ENCODE measurements at regions not wholly inside any gene's neighbourhood (a gene's known extent, or its start where the extent isn't known, plus 50 kb on each side); places are given as distances from the start of the nearest gene placed in this dataset.
A peak's percentile ranks its signal among the peaks of the same experiment; 100 is the strongest.

DNA sequence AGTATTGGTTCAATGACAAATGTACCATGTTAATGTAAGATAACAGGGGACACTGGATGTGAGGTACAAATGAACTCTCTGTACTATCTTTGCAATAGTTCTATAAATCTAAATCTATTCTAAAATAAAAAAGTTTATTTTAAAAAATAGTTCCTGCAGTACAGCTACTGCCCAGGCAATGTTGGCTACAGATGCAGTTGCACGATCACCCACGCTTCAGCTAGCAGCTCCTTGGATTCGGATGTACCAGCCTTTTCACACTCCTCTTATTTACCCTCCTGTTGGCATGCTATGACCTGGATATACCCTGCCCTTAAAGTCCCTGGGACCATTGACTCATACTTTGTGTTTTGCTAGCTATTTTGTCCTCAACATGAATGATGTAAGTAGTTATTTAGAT, 185.4 kb upstream of the SMARCA2 start:
- intact Hi-C loops (cut with micrococcal nuclease) = no loop called here
- POLR2A ChIA-PET (ENCODE audit: unreplicated experiment) = no interaction called here
- Histone ChIP-seq H3K27me3 (ENCODE audit: low read length) (no peaks in the 10 kb centered on the region), H3K4me1 (ENCODE audit: insufficient read depth, low read length) (no peaks in the 10 kb centered on the region), H4K20me1 (ENCODE audit: low read length) (no peaks in the 10 kb centered on the region), H3K27ac (ENCODE audit: low read length) (no peak overlapping the region), H3K9me2 (replicated peaks; ENCODE audit: low read length) (no peaks in the 10 kb centered on the region), H3K4me2 (ENCODE audit: low read length) (no peak overlapping the region), H3K4me3 (ENCODE audit: low read length) (no peak overlapping the region), H2AFZ (ENCODE audit: low read length) (no peak overlapping the region), H3F3A (ENCODE audit: low read length, unreplicated experiment) (no peaks in the 10 kb centered on the region), H3K36me3 (ENCODE audit: low read depth, low read length) (no peaks in the 10 kb centered on the region), H3K79me2 (ENCODE audit: low read length) (no peaks in the 10 kb centered on the region), H3K9me3 (ENCODE audit: low read length) (no peaks in the 10 kb centered on the region), H3K9ac (ENCODE audit: low read length) (no peak overlapping the region)
- ATAC-seq = no peak
- TF ChIP-seq CTCF (conservative IDR thresholded peaks at IDR 0.05; ENCODE audit: low read depth, low read length) (no peak), EZH2phosphoT487 (IDR thresholded peaks at IDR 0.05; ENCODE audit: borderline replicate concordance, low read length) (no peak), EZH2 (IDR thresholded peaks at IDR 0.05; ENCODE audit: low read length, unreplicated experiment) (no peak)
- CTCF ChIA-PET = no interaction called here
- BruUV-seq (replicated peaks) = no TSS peak
- DNase-seq = no peak

- no peaks in the 10 kb centered on the region for H3K9me2 ChIP-seq (replicated peaks; ENCODE audit: low read length)
- H3K27me3 ChIP-seq (ENCODE audit: low read length) = no peaks in the 10 kb centered on the region
- no peaks in the 10 kb centered on the region for H3K36me3 ChIP-seq (ENCODE audit: low read depth, low read length)
- H3K9ac ChIP-seq (ENCODE audit: low read length) = no peak overlapping the region
- POLR2A ChIA-PET (ENCODE audit: unreplicated experiment) = no interaction called here
- no TSS peak for BruUV-seq (replicated peaks)
- H3F3A ChIP-seq (ENCODE audit: low read length, unreplicated experiment) = no peaks in the 10 kb centered on the region
- CTCF ChIA-PET = no interaction called here
- H3K79me2 ChIP-seq (ENCODE audit: low read length) = no peaks in the 10 kb centered on the region
- H3K9me3 ChIP-seq (ENCODE audit: low read length) = no peaks in the 10 kb centered on the region
- no peaks in the 10 kb centered on the region for H4K20me1 ChIP-seq (ENCODE audit: low read length)
- H3K4me2 ChIP-seq (ENCODE audit: low read length) = no peak overlapping the region
- no peak overlapping the region for H3K27ac ChIP-seq (ENCODE audit: low read length)
- no peaks in the 10 kb centered on the region for H3K4me1 ChIP-seq (ENCODE audit: insufficient read depth, low read length)
- no peak overlapping the region for H3K4me3 ChIP-seq (ENCODE audit: low read length)
- DNase-seq (no peak), ATAC-seq (no peak)
- no peak overlapping the region for H2AFZ ChIP-seq (ENCODE audit: low read length)
- intact Hi-C loops (cut with micrococcal nuclease) = no loop called here
- no peak for TF ChIP-seq EZH2 (IDR thresholded peaks at IDR 0.05; ENCODE audit: low read length, unreplicated experiment)
- no peak for TF ChIP-seq EZH2phosphoT487 (IDR thresholded peaks at IDR 0.05; ENCODE audit: borderline replicate concordance, low read length)
- no peak for TF ChIP-seq CTCF (conservative IDR thresholded peaks at IDR 0.05; ENCODE audit: low read depth, low read length)
These were observed 182.2 kb upstream of the SMARCA2 start for GRCh38 chr9:1832960-1833359.

GRCh38 chr9:1837453-1838084, 177.6 kb upstream of the SMARCA2 start:
- no peaks in the 10 kb centered on the region for H3K79me2 ChIP-seq (ENCODE audit: low read length)
- ChIA-PET CTCF (interaction anchor here (0.7 kb wide), 1 partner anchor 825 kb away, joined by 3 read pairs; no protein-coding TSS in a partner anchor), POLR2A (ENCODE audit: unreplicated experiment) (no interaction called here)
- no peak overlapping the region for H3K4me2 ChIP-seq (ENCODE audit: low read length)
- intact Hi-C loops (cut with micrococcal nuclease) = no loop called here
- H3K27me3 ChIP-seq (ENCODE audit: low read length) = no peaks in the 10 kb centered on the region
- DNase-seq = peak; percentile 11
- no peak overlapping the region for H2AFZ ChIP-seq (ENCODE audit: low read length)
- no peaks in the 10 kb centered on the region for H3K9me3 ChIP-seq (ENCODE audit: low read length)
- TF ChIP-seq CTCF (conservative IDR thresholded peaks at IDR 0.05; ENCODE audit: low read depth, low read length) (peak; percentile 25; the same call in 1 of the 2 replicates), EZH2 (IDR thresholded peaks at IDR 0.05; ENCODE audit: low read length, unreplicated experiment) (no peak)
- no peak overlapping the region for H3K27ac ChIP-seq (ENCODE audit: low read length)
- H3K4me3 ChIP-seq (ENCODE audit: low read length) = no peak overlapping the region
- no peak for ATAC-seq
- no peaks in the 10 kb centered on the region for H3K9me2 ChIP-seq (replicated peaks; ENCODE audit: low read length)
- no peaks in the 10 kb centered on the region for H3K36me3 ChIP-seq (ENCODE audit: low read depth, low read length)
- H3K4me1 ChIP-seq (ENCODE audit: insufficient read depth, low read length) = no peaks in the 10 kb centered on the region
- no peak overlapping the region for H3K9ac ChIP-seq (ENCODE audit: low read length)
- no peaks in the 10 kb centered on the region for H3F3A ChIP-seq (ENCODE audit: low read length, unreplicated experiment)
- H4K20me1 ChIP-seq (ENCODE audit: low read length) = no peaks in the 10 kb centered on the region
- no TSS peak for BruUV-seq (replicated peaks)
